HG02981 (cell line): ENCODE measurements at regions not wholly inside any gene's neighbourhood (a gene's known extent, or its start where the extent isn't known, plus 50 kb on each side); places are given as distances from the start of the nearest gene placed in this dataset.

Experiments used
- ATAC-seq: cut with Tn5 transposase; IDR thresholded peaks from one replicate; pipeline ENCODE4 v1.9.1; 2021; ENCODE audit warnings: mild to moderate bottlenecking, moderate library complexity; ENCODE audit not compliant: unreplicated experiment

GRCh38 chr6:21807299-21808044 lies 213.9 kb downstream of the SOX4 start:
- no peak for ATAC-seq

- ATAC-seq = no peak
Observed at GRCh38 chr6:21808045-21808470, 214.5 kb downstream of the SOX4 start.

- ATAC-seq = no peak
Observed at GRCh38 chr6:21808551-21809242, 215.1 kb downstream of the SOX4 start.

GRCh38 chr6:21811484-21811883 lies 217.9 kb downstream of the SOX4 start:
- ATAC-seq = no peak

GRCh38 chr6:21816231-21816630 lies 222.7 kb downstream of the SOX4 start:
- ATAC-seq = no peak

GRCh38 chr6:21820442-21820841 lies 226.9 kb downstream of the SOX4 start:
- no peak for ATAC-seq

GRCh38 chr6:21823371-21823770 lies 229.8 kb downstream of the SOX4 start:
- no peak for ATAC-seq

- no peak for ATAC-seq
Observed at GRCh38 chr6:21824431-21825177, 231.1 kb downstream of the SOX4 start.

GRCh38 chr6:21826023-21826422 lies 232.5 kb downstream of the SOX4 start:
- no peak for ATAC-seq

- no peak for ATAC-seq
Observed at GRCh38 chr6:21826904-21827303, 233.4 kb downstream of the SOX4 start.

- no peak for ATAC-seq
Observed at GRCh38 chr6:21827425-21828202, 234.1 kb downstream of the SOX4 start.

GRCh38 chr6:21828704-21829103 lies 235.2 kb downstream of the SOX4 start:
- ATAC-seq = no peak

- ATAC-seq = no peak
Observed at GRCh38 chr6:21829126-21829525, 235.6 kb downstream of the SOX4 start.

GRCh38 chr6:21831521-21832291 lies 238.2 kb downstream of the SOX4 start:
- no peak for ATAC-seq

GRCh38 chr6:21836277-21836676 lies 242.7 kb downstream of the SOX4 start:
- ATAC-seq = no peak

GRCh38 chr6:21836772-21837425 lies 243.3 kb downstream of the SOX4 start:
- ATAC-seq = no peak

- no peak for ATAC-seq
Observed at GRCh38 chr6:21840428-21840827, 246.9 kb downstream of the SOX4 start.

GRCh38 chr6:21842875-21843645 lies 249.5 kb downstream of the SOX4 start:
- ATAC-seq = no peak
